ENCODE measurements at regions not wholly inside any gene's neighbourhood (a gene's known extent, or its start where the extent isn't known, plus 50 kb on each side); places are given as distances from the start of the nearest gene placed in this dataset.

DNA sequence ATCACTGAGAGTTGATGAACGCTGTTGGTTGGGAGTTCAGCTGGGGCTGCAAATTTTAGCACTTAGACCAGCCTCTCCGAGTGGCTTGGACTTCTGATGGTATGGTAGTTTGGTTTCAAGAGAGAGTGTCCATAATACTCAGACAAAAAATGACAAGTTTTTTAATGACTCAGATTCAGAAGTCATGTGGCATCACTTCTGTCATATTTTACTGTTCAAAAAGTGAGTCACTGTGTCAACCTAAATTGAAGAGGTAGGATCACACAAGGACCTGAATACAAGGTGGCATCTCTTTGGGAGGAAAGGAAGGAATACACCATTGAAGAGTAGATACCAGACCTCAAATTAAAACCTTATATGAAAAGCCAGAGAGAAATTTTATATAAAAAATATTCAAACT is 99.1 kb upstream of the CHMP2B start:
- H3K4ac ChIP-seq (replicated peaks; ENCODE audit: insufficient read length, low read depth, low read length) = no peak overlapping the region
- H4K91ac ChIP-seq (replicated peaks; ENCODE audit: insufficient read length, low read length) = no peak overlapping the region
- no peaks in the 10 kb centered on the region for H3K79me1 ChIP-seq (ENCODE audit: low read depth, low read length)
- H2BK15ac ChIP-seq (ENCODE audit: low read length) = no peak overlapping the region
- no peak overlapping the region for H3K4me3 ChIP-seq (ENCODE audit: extremely low read depth in 1 of 4, insufficient read depth in 2 of 4, low read depth in 3 of 4, low read length in 4 of 4)
- DNase-seq (ENCODE audit: low read depth in 1 of 2, low spot score in 2 of 2) = no peak
- H4K20me1 ChIP-seq (replicated peaks in 1 of 2; ENCODE audit: control insufficient read depth in 1 of 2, insufficient read depth in 2 of 2, low read length in 2 of 2) = no peaks in the 10 kb centered on the region
- POLR2A ChIA-PET (ENCODE audit: partially characterized antibody) = no interaction called here
- H3K18ac ChIP-seq (ENCODE audit: extremely low read depth, low read length) = no peak overlapping the region
- H3K9me3 ChIP-seq (ENCODE audit: insufficient read depth in 2 of 2, low read depth in 1 of 2, low read length in 1 of 2) = no peaks in the 10 kb centered on the region
- TF ChIP-seq BACH1 (IDR thresholded peaks at IDR 0.05; ENCODE audit: low read length) (no peak), ASH2L (IDR thresholded peaks at IDR 0.05; ENCODE audit: low read length) (no peak), RFX5 (IDR thresholded peaks at IDR 0.05; ENCODE audit: borderline replicate concordance, low read depth, low read length) (no peak), POLR2AphosphoS5 (IDR thresholded peaks at IDR 0.05; ENCODE audit: low read depth, low read length) (no peak), POLR2A (IDR thresholded peaks at IDR 0.05; ENCODE audit: control extremely low read depth in 1 of 2, low read depth in 2 of 2, low read length in 2 of 2) (no peak), BRCA1 (IDR thresholded peaks at IDR 0.05; ENCODE audit: low read depth, low read length) (no peak), SUZ12 (IDR thresholded peaks at IDR 0.05; ENCODE audit: low read length) (no peak), CTBP2 (IDR thresholded peaks at IDR 0.05; ENCODE audit: borderline replicate concordance, insufficient read depth, insufficient read length, low read length) (no peak), CREB1 (IDR thresholded peaks at IDR 0.05) (no peak), RAD21 (IDR thresholded peaks at IDR 0.05 in 1 of 2, conservative IDR thresholded peaks at IDR 0.05 in 1 of 2; ENCODE audit: low read depth in 2 of 2, low read length in 2 of 2) (no peak), SP4 (IDR thresholded peaks at IDR 0.05; ENCODE audit: low read length) (no peak)
- TF ChIP-seq, protein P1, sequence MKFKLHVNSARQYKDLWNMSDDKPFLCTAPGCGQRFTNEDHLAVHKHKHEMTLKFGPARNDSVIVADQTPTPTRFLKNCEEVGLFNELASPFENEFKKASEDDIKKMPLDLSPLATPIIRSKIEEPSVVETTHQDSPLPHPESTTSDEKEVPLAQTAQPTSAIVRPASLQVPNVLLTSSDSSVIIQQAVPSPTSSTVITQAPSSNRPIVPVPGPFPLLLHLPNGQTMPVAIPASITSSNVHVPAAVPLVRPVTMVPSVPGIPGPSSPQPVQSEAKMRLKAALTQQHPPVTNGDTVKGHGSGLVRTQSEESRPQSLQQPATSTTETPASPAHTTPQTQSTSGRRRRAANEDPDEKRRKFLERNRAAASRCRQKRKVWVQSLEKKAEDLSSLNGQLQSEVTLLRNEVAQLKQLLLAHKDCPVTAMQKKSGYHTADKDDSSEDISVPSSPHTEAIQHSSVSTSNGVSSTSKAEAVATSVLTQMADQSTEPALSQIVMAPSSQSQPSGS (IDR thresholded peaks at IDR 0.05; ENCODE audit: low read length) = no peak
- no peak overlapping the region for H3K23ac ChIP-seq (ENCODE audit: insufficient read length)
- H3K14ac ChIP-seq (ENCODE audit: insufficient read length) = no peak overlapping the region
- H2AFZ ChIP-seq (ENCODE audit: low read length) = no peak overlapping the region
- H2BK12ac ChIP-seq (ENCODE audit: low read depth, low read length) = no peak overlapping the region
- WGBS, 2 experiments (ENCODE audit: extremely low coverage in 1 of 2, insufficient coverage in 1 of 2, insufficient read length in 1 of 2, insufficient replicate concordance in 2 of 2, low coverage in 1 of 2, low lambda C conversion rate in 2 of 2, missing lambda C conversion rate in 1 of 2) = 82% methylated on average over 2 of the region's 2 CpGs; no CpG with 5 or more reads in 1 of the 2 experiments
- no peak overlapping the region for H4K8ac ChIP-seq (ENCODE audit: extremely low read depth, insufficient read depth, low read length)
- H2BK5ac ChIP-seq (ENCODE audit: low read depth, low read length) = no peak overlapping the region
- H3K23me2 ChIP-seq (ENCODE audit: low read depth, low read length) = no peaks in the 10 kb centered on the region
- H2AK5ac ChIP-seq (ENCODE audit: low read depth, low read length) = no peak overlapping the region
- H3K79me2 ChIP-seq (ENCODE audit: control insufficient read depth in 1 of 2, insufficient read depth in 2 of 2, low read length in 2 of 2) = no peaks in the 10 kb centered on the region
- no peaks in the 10 kb centered on the region for H3K27me3 ChIP-seq (replicated peaks in 1 of 4; ENCODE audit: control insufficient read depth in 3 of 4, extremely low read depth in 1 of 4, insufficient read depth in 3 of 4, low read length in 3 of 4)
- H2BK20ac ChIP-seq (ENCODE audit: low read length) = no peak overlapping the region
- H3K56ac ChIP-seq (replicated peaks; ENCODE audit: insufficient read length, low read depth, low read length) = no peak overlapping the region
- H4K5ac ChIP-seq (ENCODE audit: insufficient read length, low read depth, low read length) = no peak overlapping the region
- FAIRE-seq = no peak
- CTCF ChIA-PET (ENCODE audit: partially characterized antibody) = no interaction called here
- H3K4me2 ChIP-seq (ENCODE audit: insufficient read depth in 1 of 2, low read depth in 2 of 2, low read length in 2 of 2) = no peak overlapping the region
- no peaks in the 10 kb centered on the region for H3K4me1 ChIP-seq (replicated peaks in 1 of 4; ENCODE audit: control insufficient read depth in 3 of 4, insufficient read depth in 4 of 4, low read length in 3 of 4)
- no peak overlapping the region for H2BK120ac ChIP-seq (replicated peaks; ENCODE audit: low read depth, low read length)
- no peak overlapping the region for H3K9ac ChIP-seq (replicated peaks in 1 of 4; ENCODE audit: extremely low read depth in 1 of 4, low read depth in 3 of 4, low read length in 3 of 4)
- H3K36me3 ChIP-seq (ENCODE audit: control insufficient read depth in 2 of 4, insufficient read depth in 4 of 4, low read length in 3 of 4) = no peaks in the 10 kb centered on the region
- no peak overlapping the region for H3K27ac ChIP-seq (ENCODE audit: low read depth, low read length)

Data from H1 (cell line).